Gastroesophageal sphincter (tissue), 4 donors: ENCODE measurements at regions not wholly inside any gene's neighbourhood (a gene's known extent, or its start where the extent isn't known, plus 50 kb on each side); places are given as distances from the start of the nearest gene placed in this dataset.

Experiments used
- ATAC-seq: fragments of 150-250 bp; one replicate; pipeline ENCODE4 v1.9.1; 2016; ENCODE audit warnings: mild to moderate bottlenecking, moderate library complexity
- H3K27ac ChIP-seq, 4 donors: fragments of 200-600 bp; sonication (generic) in 3 of 4; 1 replicate in 3 of 4; 2 replicates in 1 of 4; pipeline ENCODE4 v1.5.1; 2016 to 2019
- H3K27me3 ChIP-seq: fragments of 200-600 bp; sonication (generic); one replicate; pipeline ENCODE4 v1.5.1; 2019
- H3K36me3 ChIP-seq, 2 donors: fragments of 200-600 bp; sonication (generic); one replicate each; pipeline ENCODE4 v1.5.1; 2019; ENCODE audit warnings: control low read depth in 1 of 2
- H3K4me1 ChIP-seq, 3 donors: fragments of 200-600 bp; sonication (generic); 1 replicate in 2 of 3; 2 replicates in 1 of 3; pipeline ENCODE4 v1.5.1; 2016 to 2019; ENCODE audit warnings: control low read depth in 2 of 3
- H3K4me3 ChIP-seq, 2 donors: fragments of 200-600 bp; sonication (generic); one replicate each; pipeline ENCODE4 v1.5.1; 2019; ENCODE audit warnings: mild to moderate bottlenecking in 1 of 2, moderate library complexity in 1 of 2
- H3K9me3 ChIP-seq, 3 donors: fragments of 200-600 bp; sonication (generic); one replicate each; pipeline ENCODE4 v1.5.1; 2017 to 2019; ENCODE audit warnings: control low read depth in 2 of 3
- CTCF ChIP-seq, 4 experiments: fragments of 200-600 bp in 2 of 4; fragments of 450-650 bp in 2 of 4; sonication (generic) in 1 of 4; IDR thresholded peaks; one replicate each; pipeline ENCODE4 v1.5.1; 2017 to 2019; ENCODE audit warnings: antibody characterized with exemption in 4 of 4, mild to moderate bottlenecking in 2 of 4, moderate library complexity in 2 of 4
- EP300 ChIP-seq: sonication (generic); formaldehyde crosslinking; IDR thresholded peaks from one replicate; pipeline ENCODE4 v1.6.1; 2017; ENCODE audit warnings: antibody characterized with exemption, mild to moderate bottlenecking
- POLR2A ChIP-seq, 2 donors: fragments of 450-650 bp; IDR thresholded peaks; one replicate each; pipeline ENCODE4 v1.6.1; 2017; ENCODE audit warnings: antibody characterized with exemption in 2 of 2, mild to moderate bottlenecking in 2 of 2, moderate library complexity in 1 of 2
- POLR2AphosphoS5 ChIP-seq: sonication (generic); formaldehyde crosslinking; IDR thresholded peaks from one replicate; pipeline ENCODE4 v1.6.1; 2017; ENCODE audit warnings: antibody characterized with exemption
- WGBS, 2 donors: methylation state at CpG; one replicate each; pipeline ENCODE4 v1.1.5; 2018; ENCODE audit warnings: low coverage in 1 of 2; 5-methylcytosine and 5-hydroxymethylcytosine counted together

DNA sequence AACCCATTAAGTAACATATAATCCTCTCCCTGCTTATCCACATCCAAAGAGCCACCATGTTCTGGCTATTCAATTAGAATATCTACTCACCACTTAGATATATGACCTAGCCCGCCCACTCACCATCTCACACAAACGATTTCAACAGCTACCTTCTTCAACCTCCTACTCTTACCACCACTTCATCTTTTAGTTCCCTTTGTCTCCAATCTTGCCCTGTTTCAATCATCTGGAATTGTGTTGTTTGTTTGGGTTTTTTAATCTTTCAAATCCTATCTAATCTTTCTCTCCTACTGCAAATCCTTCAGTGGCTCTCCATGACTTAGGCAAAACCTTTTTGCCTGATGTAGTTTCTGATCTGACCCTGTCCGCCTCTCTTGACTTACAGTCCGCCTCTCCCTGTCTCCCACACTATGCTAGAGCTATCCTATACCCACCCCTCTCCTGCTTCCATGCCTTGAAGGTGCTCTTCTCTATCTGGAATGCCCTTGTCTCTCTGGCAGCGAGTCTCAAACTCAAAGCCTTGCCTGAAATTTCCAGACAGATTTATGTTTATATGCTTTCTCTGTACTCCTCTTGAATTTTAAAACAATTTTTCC, 161.0 kb upstream of the CRY1 start:
- Histone ChIP-seq H3K4me1 (no peaks in the 10 kb centered on the region), H3K27ac (no peak overlapping the region), H3K27me3 (peaks cover 5% of the 10 kb centered on the region), H3K4me3 (no peak overlapping the region), H3K36me3 (no peaks in the 10 kb centered on the region), H3K9me3 (peaks cover 0 to 14% (median 0%) of the 10 kb centered on the region in 3 donors)
- TF ChIP-seq CTCF (IDR thresholded peaks at IDR 0.05) (no peak), POLR2A (IDR thresholded peaks at IDR 0.05) (no peak), POLR2AphosphoS5 (no peak), EP300 (no peak)
- WGBS, 2 donors = 66 to 85% methylated on average over 5 of the region's 5 CpGs
- ATAC-seq = no peak

GRCh38 chr12:107258780-107259179, 165.4 kb upstream of the CRY1 start:
- Histone ChIP-seq H3K4me3 (no peak overlapping the region), H3K27ac (no peak overlapping the region), H3K4me1 (no peaks in the 10 kb centered on the region), H3K9me3 (peaks cover 0 to 20% (median 0%) of the 10 kb centered on the region in 3 donors), H3K27me3 (peaks cover 5% of the 10 kb centered on the region), H3K36me3 (no peaks in the 10 kb centered on the region)
- TF ChIP-seq EP300 = no peak
- ATAC-seq = no peak
- 65 to 87% methylated on average over 3 of the region's 3 CpGs for WGBS, 2 donors

DNA sequence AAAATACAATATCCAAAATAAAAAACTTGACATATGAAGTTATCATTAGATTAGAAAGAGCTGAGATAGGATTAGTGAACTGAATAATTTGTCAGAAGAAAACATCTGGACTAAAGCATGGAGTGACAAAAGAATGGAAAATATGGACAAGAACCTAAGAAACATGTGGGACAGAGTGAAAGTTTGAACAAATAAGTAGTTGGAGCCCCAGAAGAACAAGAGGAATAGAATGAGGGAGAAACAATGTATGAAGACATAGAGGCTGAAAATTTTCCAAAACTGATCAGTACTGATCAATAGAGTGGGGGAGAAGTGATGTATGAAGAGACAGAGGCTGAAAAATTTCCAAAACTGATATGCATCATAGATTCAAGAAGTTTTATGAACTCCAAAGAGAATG, 170.6 kb upstream of the CRY1 start:
- H3K9me3 ChIP-seq = peaks cover 0 to 10% (median 0%) of the 10 kb centered on the region in 3 donors
- TF ChIP-seq POLR2AphosphoS5 = no peak
- TF ChIP-seq POLR2A (IDR thresholded peaks at IDR 0.05) = no peak
- TF ChIP-seq EP300 = no peak
- TF ChIP-seq CTCF (IDR thresholded peaks at IDR 0.05) = no peak
- no peak for ATAC-seq

DNA sequence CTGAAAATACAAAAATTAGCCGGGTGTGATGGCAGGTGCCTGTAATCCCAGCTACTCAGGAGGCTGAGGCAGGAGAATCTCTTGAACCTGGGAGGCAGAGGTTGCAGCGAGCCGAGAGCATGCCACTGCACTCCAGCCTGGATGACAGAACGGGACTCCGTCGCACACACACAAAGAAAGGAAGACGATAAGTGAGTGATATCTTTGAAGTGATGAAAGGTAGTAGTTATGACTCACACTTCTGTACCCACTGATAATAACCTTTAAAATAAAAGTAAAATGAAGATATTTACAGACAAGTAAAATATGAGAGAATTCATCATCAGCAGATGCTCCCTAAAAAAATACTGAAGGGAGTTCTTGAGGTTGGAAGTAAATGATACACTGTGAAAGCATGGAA, 171.3 kb upstream of the CRY1 start:
- no peak overlapping the region for H3K27ac ChIP-seq
- no peaks in the 10 kb centered on the region for H3K36me3 ChIP-seq
- no peaks in the 10 kb centered on the region for H3K4me1 ChIP-seq
- H3K4me3 ChIP-seq = no peak overlapping the region
- WGBS, 2 donors = 84 to 90% methylated on average over 4 to 7 of the region's 7 CpGs
- ATAC-seq = no peak
- H3K9me3 ChIP-seq = peaks cover 0 to 10% (median 0%) of the 10 kb centered on the region in 3 donors
- TF ChIP-seq CTCF (IDR thresholded peaks at IDR 0.05) (no peak), POLR2A (IDR thresholded peaks at IDR 0.05) (no peak), POLR2AphosphoS5 (no peak), EP300 (no peak)
- no peaks in the 10 kb centered on the region for H3K27me3 ChIP-seq

More for the DNA sequence above, 170.6 kb upstream of the CRY1 start:
- Histone ChIP-seq H3K36me3 (no peaks in the 10 kb centered on the region), H3K4me3 (no peak overlapping the region), H3K27me3 (no peaks in the 10 kb centered on the region), H3K27ac (no peak overlapping the region), H3K4me1 (no peaks in the 10 kb centered on the region)

- Histone ChIP-seq H3K4me3 (no peak overlapping the region), H3K4me1 (no peaks in the 10 kb centered on the region), H3K36me3 (no peaks in the 10 kb centered on the region), H3K9me3 (peaks cover 0 to 10% (median 0%) of the 10 kb centered on the region in 3 donors), H3K27me3 (no peaks in the 10 kb centered on the region), H3K27ac (no peak overlapping the region)
- no peak for ATAC-seq
- no peak for TF ChIP-seq CTCF (IDR thresholded peaks at IDR 0.05)
- TF ChIP-seq POLR2A (IDR thresholded peaks at IDR 0.05) = no peak
- no peak for TF ChIP-seq POLR2AphosphoS5
- no peak for TF ChIP-seq EP300
- WGBS, 2 donors = 20 to 44% methylated on average over 1 of the region's 1 CpG
These were observed 174.3 kb upstream of the CRY1 start for GRCh38 chr12:107267604-107268003.
